Uterus (tissue), 2 donors: ENCODE measurements at regions not wholly inside any gene's neighbourhood (a gene's known extent, or its start where the extent isn't known, plus 50 kb on each side); places are given as distances from the start of the nearest gene placed in this dataset.

Source experiments
- CTCF ChIP-seq, 4 experiments: fragments of 200-600 bp in 2 of 4; fragments of 450-650 bp in 2 of 4; sonication (generic) in 2 of 4; IDR thresholded peaks; one replicate each; pipeline ENCODE4 v1.5.1; 2016 to 2019; ENCODE audit warnings: antibody characterized with exemption in 4 of 4, mild to moderate bottlenecking in 2 of 4, moderate library complexity in 1 of 4
- POLR2A ChIP-seq, 2 donors: fragments of 450-650 bp; IDR thresholded peaks; one replicate each; pipeline ENCODE4 v1.6.1; 2016; ENCODE audit warnings: antibody characterized with exemption in 2 of 2, mild to moderate bottlenecking in 1 of 2, moderate library complexity in 1 of 2

GRCh38 chr1:56336982-56337381, 242.4 kb downstream of the PLPP3 start:
- no peak for TF ChIP-seq POLR2A (IDR thresholded peaks at IDR 0.05)
- no peak for TF ChIP-seq CTCF (IDR thresholded peaks at IDR 0.05)
